ENCODE measurements at regions not wholly inside any gene's neighbourhood (a gene's known extent, or its start where the extent isn't known, plus 50 kb on each side); places are given as distances from the start of the nearest gene placed in this dataset.

GRCh38 chr22:22704156-22704946, 59.9 kb downstream of the GGTLC2 start:
- peaks cover 0 to 1% of the 10 kb centered on the region in 2 donors for H3K27me3 Mint-ChIP-seq
- no peak for DNase-seq
- no peak overlapping the region for H3K4me3 Mint-ChIP-seq
- Histone ChIP-seq H3K4me3 (ENCODE audit: low read length in 2 of 2) (no peak overlapping the region), H3K9me3 (ENCODE audit: control insufficient read depth in 1 of 2, low read length in 2 of 2) (no peaks in the 10 kb centered on the region), H3K4me1 (ENCODE audit: insufficient read depth, low read length) (no peaks in the 10 kb centered on the region), H3K27me3 (ENCODE audit: insufficient read depth, low read length) (no peaks in the 10 kb centered on the region), H3K27ac (ENCODE audit: low read depth, low read length) (no peak overlapping the region), H3K36me3 (ENCODE audit: insufficient read depth, low read length) (no peaks in the 10 kb centered on the region)
- CTCF ChIA-PET (ENCODE audit: partially characterized antibody), result interaction anchor here (1.4 to 5.4 kb wide), 3 partner anchors 14 to 180 kb away, joined by 3 to 29 read pairs (median 24); no protein-coding TSS in a partner anchor
- no peak overlapping the region for H3K27ac Mint-ChIP-seq
- POLR2A ChIA-PET (ENCODE audit: partially characterized antibody), result no interaction called here
- no peaks in the 10 kb centered on the region for H3K36me3 Mint-ChIP-seq
- no peaks in the 10 kb centered on the region for H3K4me1 Mint-ChIP-seq
- intact Hi-C loops (cut with micrococcal nuclease), result no loop called here
- H3K9me3 Mint-ChIP-seq, result no peaks in the 10 kb centered on the region

- intact Hi-C loops (cut with micrococcal nuclease), result no loop called here
- POLR2A ChIA-PET (ENCODE audit: partially characterized antibody), result no interaction called here
- H3K27me3 Mint-ChIP-seq, result no peaks in the 10 kb centered on the region
- Histone ChIP-seq H3K36me3 (ENCODE audit: insufficient read depth, low read length) (no peaks in the 10 kb centered on the region), H3K4me3 (ENCODE audit: low read length in 2 of 2) (no peak overlapping the region), H3K9me3 (ENCODE audit: control insufficient read depth in 1 of 2, low read length in 2 of 2) (no peaks in the 10 kb centered on the region), H3K27me3 (ENCODE audit: insufficient read depth, low read length) (no peaks in the 10 kb centered on the region), H3K27ac (ENCODE audit: low read depth, low read length) (no peak overlapping the region), H3K4me1 (ENCODE audit: insufficient read depth, low read length) (no peaks in the 10 kb centered on the region)
- no peaks in the 10 kb centered on the region for H3K4me1 Mint-ChIP-seq
- DNase-seq, result no peak
- peak overlapping the region in 2 of 7 donors; percentile 43 to 77 for H3K27ac Mint-ChIP-seq
- no peak overlapping the region for H3K4me3 Mint-ChIP-seq
- no peaks in the 10 kb centered on the region for H3K36me3 Mint-ChIP-seq
- CTCF ChIA-PET (ENCODE audit: partially characterized antibody), result interaction anchor here (0.9 to 5.4 kb wide), 8 partner anchors 11 to 252 kb away, joined by 3 to 29 read pairs (median 4); no protein-coding TSS in a partner anchor
- H3K9me3 Mint-ChIP-seq, result no peaks in the 10 kb centered on the region
Measured at GRCh38 chr22:22705328-22706100, 61.1 kb downstream of the GGTLC2 start.

DNA sequence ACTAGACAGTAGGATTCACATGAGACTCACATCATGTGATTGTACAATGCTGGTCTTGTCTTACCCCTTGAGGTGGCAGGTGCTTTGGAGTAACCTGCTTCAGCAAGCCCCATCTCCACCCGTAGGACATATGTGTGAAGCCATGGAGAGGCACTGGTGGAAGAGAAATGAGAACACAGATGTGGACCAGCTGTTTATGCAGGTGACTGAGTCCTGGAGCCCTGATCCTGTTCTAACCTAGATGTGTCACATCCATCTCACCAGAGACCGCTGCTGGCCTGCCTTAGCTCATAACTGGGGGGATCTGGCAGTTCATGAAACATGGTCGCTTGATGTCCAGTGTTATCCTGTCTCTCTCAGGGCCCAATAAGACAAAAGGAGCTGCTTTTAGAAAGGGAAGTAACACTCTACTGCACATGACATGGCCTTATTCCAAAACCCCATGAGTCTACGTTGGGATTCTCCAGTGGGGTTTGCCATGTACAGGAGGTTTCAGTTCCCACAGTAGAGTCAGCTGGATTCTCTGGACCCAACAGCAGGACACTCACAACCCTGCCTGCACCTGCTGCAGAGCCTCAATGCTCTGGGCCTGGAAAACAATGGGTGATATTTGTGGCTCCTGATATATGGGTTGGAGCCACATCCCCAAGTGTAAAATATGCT, 62.0 kb downstream of the GGTLC2 start:
- CTCF ChIA-PET (ENCODE audit: partially characterized antibody), result interaction anchor here (0.8 to 5.4 kb wide), 9 partner anchors 9 to 251 kb away, joined by 3 to 24 read pairs (median 3); no protein-coding TSS in a partner anchor
- Histone ChIP-seq H3K27me3 (ENCODE audit: insufficient read depth, low read length) (no peaks in the 10 kb centered on the region), H3K36me3 (ENCODE audit: insufficient read depth, low read length) (no peaks in the 10 kb centered on the region), H3K4me3 (ENCODE audit: low read length in 2 of 2) (no peak overlapping the region), H3K27ac (ENCODE audit: low read depth, low read length) (no peak overlapping the region), H3K9me3 (ENCODE audit: control insufficient read depth in 1 of 2, low read length in 2 of 2) (no peaks in the 10 kb centered on the region), H3K4me1 (ENCODE audit: insufficient read depth, low read length) (no peaks in the 10 kb centered on the region)
- no peak overlapping the region for H3K4me3 Mint-ChIP-seq
- no peak for DNase-seq
- H3K9me3 Mint-ChIP-seq, result no peaks in the 10 kb centered on the region
- intact Hi-C loops (cut with micrococcal nuclease), result no loop called here
- POLR2A ChIA-PET (ENCODE audit: partially characterized antibody), result no interaction called here
- no peaks in the 10 kb centered on the region for H3K36me3 Mint-ChIP-seq
- no peak overlapping the region for H3K27ac Mint-ChIP-seq
- peaks cover 0 to 3% (median under 1%) of the 10 kb centered on the region in 4 donors for H3K4me1 Mint-ChIP-seq
- H3K27me3 Mint-ChIP-seq, result no peaks in the 10 kb centered on the region

GRCh38 chr22:22709719-22710445, 65.5 kb downstream of the GGTLC2 start:
- H3K27ac ChIP-seq (ENCODE audit: low read depth, low read length), result no peak overlapping the region
- no peaks in the 10 kb centered on the region for H3K9me3 ChIP-seq (ENCODE audit: control insufficient read depth in 1 of 2, low read length in 2 of 2)
- no peak overlapping the region for H3K4me3 Mint-ChIP-seq
- no peaks in the 10 kb centered on the region for H3K9me3 Mint-ChIP-seq
- H3K4me1 Mint-ChIP-seq, result peaks cover 0 to 3% (median 2%) of the 10 kb centered on the region in 4 donors
- no peak overlapping the region for H3K4me3 ChIP-seq (ENCODE audit: low read length in 2 of 2)
- H3K36me3 ChIP-seq (ENCODE audit: insufficient read depth, low read length), result no peaks in the 10 kb centered on the region
- DNase-seq, result no peak
- intact Hi-C loops (cut with micrococcal nuclease), result loop anchor here (1.0 to 2.0 kb wide), 3 partner anchors 39 to 246 kb away; no protein-coding TSS in a partner anchor
- H3K27me3 ChIP-seq (ENCODE audit: insufficient read depth, low read length), result no peaks in the 10 kb centered on the region
- no peaks in the 10 kb centered on the region for H3K36me3 Mint-ChIP-seq
- CTCF ChIA-PET (ENCODE audit: partially characterized antibody), result interaction anchor here (0.9 to 2.5 kb wide), 24 partner anchors 8 to 265 kb away, joined by 3 to 52 read pairs (median 4); partner anchors contain the start of gene IGLL5
- POLR2A ChIA-PET (ENCODE audit: partially characterized antibody), result no interaction called here
- no peaks in the 10 kb centered on the region for H3K27me3 Mint-ChIP-seq
- no peak overlapping the region for H3K27ac Mint-ChIP-seq
- H3K4me1 ChIP-seq (ENCODE audit: insufficient read depth, low read length), result no peaks in the 10 kb centered on the region

GRCh38 chr22:22710719-22711531, 66.5 kb downstream of the GGTLC2 start:
- intact Hi-C loops (cut with micrococcal nuclease), result loop anchor here (1.0 to 2.0 kb wide), 3 partner anchors 38 to 245 kb away; no protein-coding TSS in a partner anchor
- Mint-ChIP-seq H3K27me3 (no peaks in the 10 kb centered on the region), H3K9me3 (no peaks in the 10 kb centered on the region), H3K4me3 (no peak overlapping the region), H3K27ac (peak overlapping the region in 3 of 7 donors; percentile 29 to 57 (median 36)), H3K36me3 (no peaks in the 10 kb centered on the region), H3K4me1 (peaks cover 0 to 3% (median 2%) of the 10 kb centered on the region in 4 donors)
- Histone ChIP-seq H3K4me1 (ENCODE audit: insufficient read depth, low read length) (no peaks in the 10 kb centered on the region), H3K36me3 (ENCODE audit: insufficient read depth, low read length) (no peaks in the 10 kb centered on the region), H3K27me3 (ENCODE audit: insufficient read depth, low read length) (no peaks in the 10 kb centered on the region), H3K9me3 (ENCODE audit: control insufficient read depth in 1 of 2, low read length in 2 of 2) (no peaks in the 10 kb centered on the region), H3K27ac (ENCODE audit: low read depth, low read length) (no peak overlapping the region), H3K4me3 (ENCODE audit: low read length in 2 of 2) (no peak overlapping the region)
- ChIA-PET POLR2A (ENCODE audit: partially characterized antibody) (no interaction called here), CTCF (ENCODE audit: partially characterized antibody) (interaction anchor here (1.5 to 2.5 kb wide), 9 partner anchors 8 to 245 kb away, joined by 3 to 52 read pairs (median 8); no protein-coding TSS in a partner anchor)
- peak; percentile 54 to 69 (median 64) for DNase-seq

DNA sequence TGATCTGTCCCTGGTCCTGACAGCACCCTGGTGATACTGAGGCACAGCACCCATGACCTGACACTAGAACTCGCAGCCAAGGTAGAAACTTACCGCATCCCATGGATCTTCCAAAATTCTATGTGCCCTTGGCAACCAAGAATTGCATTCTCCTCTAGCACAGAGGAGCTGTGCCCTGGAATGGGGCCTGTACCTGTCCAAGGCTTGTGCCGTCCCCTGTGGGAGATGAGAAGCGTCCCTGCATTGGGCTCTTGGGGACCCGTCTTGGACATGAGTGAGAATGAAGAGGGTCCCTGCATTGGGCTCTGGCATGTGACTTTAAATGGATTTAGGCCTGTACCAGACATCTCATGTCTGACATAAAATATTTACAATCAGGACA, 67.1 kb downstream of the GGTLC2 start:
- Mint-ChIP-seq H3K27me3 (no peaks in the 10 kb centered on the region), H3K9me3 (no peaks in the 10 kb centered on the region), H3K4me1 (peaks cover 0 to 3% (median 2%) of the 10 kb centered on the region in 4 donors), H3K36me3 (no peaks in the 10 kb centered on the region), H3K27ac (peak overlapping the region in 1 of 7 donors; percentile 49), H3K4me3 (no peak overlapping the region)
- Histone ChIP-seq H3K4me3 (ENCODE audit: low read length in 2 of 2) (no peak overlapping the region), H3K27me3 (ENCODE audit: insufficient read depth, low read length) (no peaks in the 10 kb centered on the region), H3K4me1 (ENCODE audit: insufficient read depth, low read length) (no peaks in the 10 kb centered on the region), H3K36me3 (ENCODE audit: insufficient read depth, low read length) (no peaks in the 10 kb centered on the region), H3K27ac (ENCODE audit: low read depth, low read length) (no peak overlapping the region), H3K9me3 (ENCODE audit: control insufficient read depth in 1 of 2, low read length in 2 of 2) (no peaks in the 10 kb centered on the region)
- DNase-seq, result no peak
- POLR2A ChIA-PET (ENCODE audit: partially characterized antibody), result no interaction called here
- CTCF ChIA-PET (ENCODE audit: partially characterized antibody), result interaction anchor here (0.9 to 1.8 kb wide), 6 partner anchors 9 to 244 kb away, joined by 3 to 16 read pairs (median 4); no protein-coding TSS in a partner anchor
- intact Hi-C loops (cut with micrococcal nuclease), result loop anchor here (2.0 kb wide), 1 partner anchor 37 kb away; no protein-coding TSS in a partner anchor
